Erythroblast (primary cell): ENCODE measurements at regions not wholly inside any gene's neighbourhood (a gene's known extent, or its start where the extent isn't known, plus 50 kb on each side); places are given as distances from the start of the nearest gene placed in this dataset.

ENCODE experiments used
- GATA1 ChIP-seq: IDR thresholded peaks from 2 replicates; pipeline ENCODE4 v1.6.1; 2011; ENCODE audit warnings: low read depth, mild to moderate bottlenecking, control low read depth, low read length, moderate library complexity
- POLR2A ChIP-seq: IDR thresholded peaks from 2 replicates; pipeline ENCODE4 v1.6.1; 2011; ENCODE audit warnings: mild to moderate bottlenecking, low read length

GRCh38 chr4:171203425-171203824 lies 609.8 kb upstream of the GALNTL6 start:
- TF ChIP-seq POLR2A (no peak), GATA1 (no peak)
